ENCODE measurements at regions not wholly inside any gene's neighbourhood (a gene's known extent, or its start where the extent isn't known, plus 50 kb on each side); places are given as distances from the start of the nearest gene placed in this dataset.
A peak's percentile ranks its signal among the peaks of the same experiment; 100 is the strongest.

GRCh38 chr1:88013485-88013884 is 670.6 kb upstream of the PKN2 start:
- Histone ChIP-seq H2AFZ (ENCODE audit: low read length) (no peak overlapping the region), H3K36me3 (ENCODE audit: control insufficient read depth, insufficient read depth, low read length) (no peaks in the 10 kb centered on the region), H3K4me2 (ENCODE audit: extremely low read depth, insufficient read depth, low read length) (no peak overlapping the region), H3K4me3 (replicated peaks in 1 of 4; ENCODE audit: control extremely low read depth in 1 of 4, insufficient read depth in 1 of 4, low read depth in 3 of 4, low read length in 4 of 4) (no peak overlapping the region), H3K27ac (ENCODE audit: insufficient read depth, low read length) (no peak overlapping the region), H3K9me3 (ENCODE audit: control insufficient read depth, insufficient read depth, low read depth, low read length) (no peaks in the 10 kb centered on the region), H3K27me3 (ENCODE audit: control insufficient read depth, insufficient read depth, low read length) (no peaks in the 10 kb centered on the region), H3K79me2 (ENCODE audit: control insufficient read depth, insufficient read depth, low read length) (no peaks in the 10 kb centered on the region), H3K4me1 (ENCODE audit: control insufficient read depth, extremely low read depth, insufficient read depth, low read length) (no peaks in the 10 kb centered on the region), H3K9ac (ENCODE audit: insufficient read depth, low read length) (no peak overlapping the region), H4K20me1 (ENCODE audit: control insufficient read depth, extremely low read depth, insufficient read depth, low read length) (no peaks in the 10 kb centered on the region)
- TF ChIP-seq CTCF (conservative IDR thresholded peaks at IDR 0.05 in 1 of 2, IDR thresholded peaks at IDR 0.05 in 1 of 2; ENCODE audit: low read depth in 1 of 2, low read length in 2 of 2), result no peak
- no peak for TF ChIP-seq EZH2 (IDR thresholded peaks at IDR 0.05; ENCODE audit: low read length, missing control alignments)
- DNase-seq (ENCODE audit: low read depth in 2 of 2), result peak in 1 of 2 donors; percentile 14

GRCh38 chr1:88014131-88014530 is 669.9 kb upstream of the PKN2 start:
- Histone ChIP-seq H3K79me2 (ENCODE audit: control insufficient read depth, insufficient read depth, low read length) (no peaks in the 10 kb centered on the region), H2AFZ (ENCODE audit: low read length) (no peak overlapping the region), H3K27ac (ENCODE audit: insufficient read depth, low read length) (no peak overlapping the region), H3K4me3 (replicated peaks in 1 of 4; ENCODE audit: control extremely low read depth in 1 of 4, insufficient read depth in 1 of 4, low read depth in 3 of 4, low read length in 4 of 4) (no peak overlapping the region), H4K20me1 (ENCODE audit: control insufficient read depth, extremely low read depth, insufficient read depth, low read length) (no peaks in the 10 kb centered on the region), H3K4me2 (ENCODE audit: extremely low read depth, insufficient read depth, low read length) (no peak overlapping the region), H3K9me3 (ENCODE audit: control insufficient read depth, insufficient read depth, low read depth, low read length) (no peaks in the 10 kb centered on the region), H3K36me3 (ENCODE audit: control insufficient read depth, insufficient read depth, low read length) (no peaks in the 10 kb centered on the region), H3K9ac (ENCODE audit: insufficient read depth, low read length) (no peak overlapping the region), H3K4me1 (ENCODE audit: control insufficient read depth, extremely low read depth, insufficient read depth, low read length) (no peaks in the 10 kb centered on the region), H3K27me3 (ENCODE audit: control insufficient read depth, insufficient read depth, low read length) (no peaks in the 10 kb centered on the region)
- DNase-seq (ENCODE audit: low read depth in 2 of 2), result no peak
- no peak for TF ChIP-seq CTCF (conservative IDR thresholded peaks at IDR 0.05 in 1 of 2, IDR thresholded peaks at IDR 0.05 in 1 of 2; ENCODE audit: low read depth in 1 of 2, low read length in 2 of 2)
- no peak for TF ChIP-seq EZH2 (IDR thresholded peaks at IDR 0.05; ENCODE audit: low read length, missing control alignments)

GRCh38 chr1:88016947-88017346 is 667.1 kb upstream of the PKN2 start:
- H3K4me3 ChIP-seq (replicated peaks in 1 of 4; ENCODE audit: control extremely low read depth in 1 of 4, insufficient read depth in 1 of 4, low read depth in 3 of 4, low read length in 4 of 4), result no peak overlapping the region
- H3K27ac ChIP-seq (ENCODE audit: insufficient read depth, low read length), result no peak overlapping the region
- H3K4me2 ChIP-seq (ENCODE audit: extremely low read depth, insufficient read depth, low read length), result no peak overlapping the region
- no peaks in the 10 kb centered on the region for H3K4me1 ChIP-seq (ENCODE audit: control insufficient read depth, extremely low read depth, insufficient read depth, low read length)
- H3K36me3 ChIP-seq (ENCODE audit: control insufficient read depth, insufficient read depth, low read length), result no peaks in the 10 kb centered on the region
- H2AFZ ChIP-seq (ENCODE audit: low read length), result no peak overlapping the region
- no peaks in the 10 kb centered on the region for H3K27me3 ChIP-seq (ENCODE audit: control insufficient read depth, insufficient read depth, low read length)
- no peaks in the 10 kb centered on the region for H3K79me2 ChIP-seq (ENCODE audit: control insufficient read depth, insufficient read depth, low read length)
- H3K9me3 ChIP-seq (ENCODE audit: control insufficient read depth, insufficient read depth, low read depth, low read length), result no peaks in the 10 kb centered on the region
- no peak overlapping the region for H3K9ac ChIP-seq (ENCODE audit: insufficient read depth, low read length)
- TF ChIP-seq CTCF (conservative IDR thresholded peaks at IDR 0.05 in 1 of 2, IDR thresholded peaks at IDR 0.05 in 1 of 2; ENCODE audit: low read depth in 1 of 2, low read length in 2 of 2) (no peak), EZH2 (IDR thresholded peaks at IDR 0.05; ENCODE audit: low read length, missing control alignments) (no peak)
- no peaks in the 10 kb centered on the region for H4K20me1 ChIP-seq (ENCODE audit: control insufficient read depth, extremely low read depth, insufficient read depth, low read length)
- no peak for DNase-seq (ENCODE audit: low read depth in 2 of 2)

Measured in fibroblast of lung (primary cell).